ENCODE measurements at regions not wholly inside any gene's neighbourhood (a gene's known extent, or its start where the extent isn't known, plus 50 kb on each side); places are given as distances from the start of the nearest gene placed in this dataset.
"Not testable (repeated sequence)": the region's sequence is repeated elsewhere in the genome, so short reads cannot be mapped to it uniquely, and the experiment has no call there.

- DNase-seq (ENCODE audit: low read depth): not testable (repeated sequence)
Observed at GRCh38 chr9:67635067-67635466, 223.7 kb upstream of the ANKRD20A1 start.

DNA sequence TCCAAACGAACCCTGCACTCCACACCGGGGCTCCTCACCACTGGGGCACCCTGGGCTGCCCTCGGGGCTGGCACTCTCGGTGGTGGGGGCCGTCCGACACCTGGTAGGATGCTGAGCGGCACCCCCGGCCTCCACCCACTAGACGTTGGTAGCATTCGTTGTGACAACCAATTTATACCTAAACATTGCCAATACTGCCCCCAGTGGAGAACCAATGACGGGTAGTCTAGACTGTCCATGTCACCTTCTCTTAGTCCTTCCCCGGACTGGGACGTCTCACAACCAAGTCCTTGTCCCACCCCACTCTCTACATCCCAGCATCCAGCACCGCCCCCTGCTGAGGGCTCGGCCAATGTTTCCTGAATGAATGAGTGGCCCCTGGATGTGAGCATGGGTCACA, 246.8 kb upstream of the ANKRD20A1 start:
- DNase-seq (ENCODE audit: low read depth): not testable (repeated sequence)

DNA sequence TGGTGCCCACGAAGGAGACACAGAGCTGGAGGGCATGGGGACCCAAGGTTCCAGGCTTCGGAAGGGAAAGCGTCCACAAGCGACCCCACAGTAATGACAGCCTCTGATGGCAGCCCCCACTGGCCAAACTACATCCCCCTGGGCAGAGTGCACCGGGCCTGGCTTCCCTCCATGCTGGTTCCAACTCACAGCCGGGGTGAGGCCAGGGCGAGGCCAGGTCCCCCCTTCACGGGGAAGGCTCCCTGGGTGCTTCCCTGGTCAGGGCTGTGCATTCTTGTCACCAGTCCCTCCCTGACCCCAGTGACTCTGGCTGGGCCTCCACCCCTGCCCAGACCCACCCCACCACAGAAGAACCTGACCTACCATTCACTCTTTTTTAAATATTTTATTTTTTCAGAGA, 248.9 kb upstream of the ANKRD20A1 start:
- not testable (repeated sequence) for DNase-seq (ENCODE audit: low read depth)

DNA sequence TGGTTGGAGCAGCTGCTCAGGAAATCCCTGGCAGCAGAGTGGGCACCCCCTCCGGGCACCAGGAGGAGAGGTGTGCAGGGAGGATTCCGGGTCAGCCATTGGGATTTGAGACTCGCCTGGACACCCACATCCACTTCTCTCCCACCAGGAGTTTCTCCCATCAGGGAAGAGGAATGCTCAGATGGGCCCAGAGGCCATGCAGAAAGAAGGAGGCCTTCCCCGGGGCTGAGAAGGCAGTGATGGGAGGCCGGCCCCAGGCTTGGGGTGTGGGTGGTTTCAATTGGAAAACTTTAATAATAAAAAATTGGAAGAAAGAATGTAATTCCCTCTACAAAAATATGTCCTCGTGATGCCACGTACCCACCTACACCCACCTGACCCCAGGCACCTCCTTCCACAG, 249.3 kb upstream of the ANKRD20A1 start:
- peak; percentile 0 for DNase-seq (ENCODE audit: low read depth)

DNA sequence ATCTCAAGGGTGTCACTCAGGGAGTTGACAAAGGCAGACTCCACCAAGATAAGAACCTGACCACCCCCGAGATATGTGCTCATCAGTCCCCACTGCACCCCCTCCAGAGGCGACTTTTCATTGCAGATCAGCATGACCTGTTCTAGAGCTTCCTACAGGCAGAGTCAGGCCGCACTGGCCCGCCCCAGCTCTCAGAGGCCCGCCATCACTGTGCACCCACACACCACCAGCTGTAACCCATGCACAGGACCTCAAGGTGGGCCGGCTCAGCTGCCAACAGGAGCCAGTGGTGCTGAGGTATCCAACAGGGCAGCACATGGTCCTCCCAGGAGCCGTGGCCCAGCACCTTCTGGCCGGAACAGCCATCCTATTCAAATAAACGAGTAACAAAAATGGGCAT, 253.6 kb upstream of the ANKRD20A1 start:
- not testable (repeated sequence) for DNase-seq (ENCODE audit: low read depth)

DNA sequence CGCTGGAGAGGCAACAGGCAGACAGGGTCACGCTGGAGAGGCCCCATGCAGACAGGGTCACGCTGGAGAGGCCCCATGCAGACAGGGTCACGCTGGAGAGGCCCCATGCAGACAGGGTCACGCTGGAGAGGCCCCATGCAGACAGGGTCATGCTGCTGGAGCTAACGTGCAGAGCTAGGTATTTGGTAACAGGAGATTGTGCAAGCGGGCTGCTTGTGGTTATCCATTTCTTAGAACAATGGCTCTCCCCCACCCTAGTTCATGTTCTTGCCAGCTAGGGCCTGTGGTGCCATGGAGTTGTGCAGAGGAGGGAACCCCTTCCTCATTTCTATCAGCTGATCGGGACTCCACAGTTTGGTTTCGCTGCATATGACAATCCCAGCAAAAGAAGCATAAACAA, 255.1 kb upstream of the ANKRD20A1 start:
- DNase-seq (ENCODE audit: low read depth): not testable (repeated sequence)

DNA sequence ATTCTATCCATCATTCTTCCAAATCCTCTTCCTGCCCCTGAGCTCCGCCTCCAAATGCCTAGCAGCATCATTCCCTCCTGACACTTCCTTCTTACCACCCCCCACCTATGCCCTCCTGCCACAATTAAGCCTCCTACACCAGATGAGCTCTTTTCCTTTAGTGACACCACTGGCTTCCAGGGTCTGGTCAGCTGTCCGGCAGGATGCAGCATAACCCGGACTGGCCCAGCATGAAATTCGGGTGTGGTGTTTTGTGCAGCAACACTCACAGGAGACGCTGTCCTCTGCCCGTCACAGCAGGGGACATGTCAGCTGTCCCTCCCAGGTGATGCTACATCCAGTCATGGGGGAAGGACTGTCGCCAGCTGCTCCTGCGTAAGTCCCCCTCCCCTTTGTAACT, 266.3 kb upstream of the ANKRD20A1 start:
- not testable (repeated sequence) for DNase-seq (ENCODE audit: low read depth)

GRCh38 chr9:67555874-67556273, 302.9 kb upstream of the ANKRD20A1 start:
- not testable (repeated sequence) for DNase-seq (ENCODE audit: low read depth)

- DNase-seq (ENCODE audit: low read depth): not testable (repeated sequence)
Observed at GRCh38 chr9:67550044-67550443, 308.7 kb upstream of the ANKRD20A1 start.

GRCh38 chr9:67529834-67530233, 328.9 kb upstream of the ANKRD20A1 start:
- not testable (repeated sequence) for DNase-seq (ENCODE audit: low read depth)

DNA sequence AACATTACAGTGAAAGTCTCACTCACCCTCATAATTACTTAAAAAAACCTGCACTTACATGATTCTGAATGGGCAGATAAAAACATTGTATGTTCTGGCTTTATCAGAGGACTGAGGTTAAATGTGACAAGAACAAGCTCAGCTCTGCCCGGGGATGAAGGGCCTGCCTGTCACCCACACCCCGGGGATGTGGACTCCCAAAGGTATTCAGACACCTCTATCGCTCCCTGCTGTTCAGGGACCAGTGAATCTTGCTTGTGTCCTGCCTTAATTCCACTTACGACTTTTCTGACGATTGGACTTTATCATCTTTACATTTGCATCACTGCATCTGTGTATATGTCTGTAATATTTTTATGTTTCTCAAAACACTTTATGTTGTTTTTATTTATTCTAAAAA, 341.8 kb upstream of the ANKRD20A1 start:
- DNase-seq (ENCODE audit: low read depth): not testable (repeated sequence)

GRCh38 chr9:67514587-67514986, 344.1 kb upstream of the ANKRD20A1 start:
- DNase-seq (ENCODE audit: low read depth): not testable (repeated sequence)

- not testable (repeated sequence) for DNase-seq (ENCODE audit: low read depth)
Observed at GRCh38 chr9:67503728-67504369, 354.9 kb upstream of the ANKRD20A1 start.

DNA sequence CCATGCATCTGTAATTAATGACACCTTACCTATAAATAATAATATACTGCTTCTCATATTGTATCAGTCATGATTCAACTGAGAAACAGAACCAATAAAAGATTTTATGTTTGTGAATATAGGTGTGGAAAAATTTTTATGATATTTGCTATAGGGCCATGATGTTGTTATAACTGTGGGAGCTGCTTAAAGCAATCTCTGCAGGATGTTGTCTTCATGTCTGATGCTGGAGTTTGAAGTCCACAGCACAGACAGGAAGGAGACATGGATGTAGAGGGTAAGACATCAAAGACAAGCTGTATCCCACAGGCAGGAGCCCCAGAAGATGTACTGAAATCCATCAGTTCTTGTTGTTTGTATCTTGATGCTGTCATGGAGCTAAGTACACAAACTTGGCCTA, 366.7 kb upstream of the ANKRD20A1 start:
- not testable (repeated sequence) for DNase-seq (ENCODE audit: low read depth)

DNA sequence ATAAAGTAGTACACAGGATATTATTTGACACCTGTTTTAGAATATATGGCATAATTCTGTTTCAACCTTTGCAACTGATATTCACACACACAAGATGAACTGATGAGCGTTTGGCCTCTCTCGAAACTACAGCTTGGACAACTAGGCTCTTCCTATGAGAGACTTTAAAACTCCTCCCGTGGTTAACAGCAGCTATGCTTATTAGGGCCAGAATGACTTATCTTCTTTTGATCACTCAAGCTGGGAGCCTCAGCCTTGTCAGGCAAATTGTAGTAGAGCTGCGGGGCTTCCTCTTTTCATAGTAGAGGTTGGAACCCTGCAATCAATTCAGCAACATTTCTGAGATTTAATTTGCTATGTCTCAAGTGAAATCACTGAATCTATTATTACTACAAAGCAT, 381.3 kb upstream of the ANKRD20A1 start:
- not testable (repeated sequence) for DNase-seq (ENCODE audit: low read depth)

DNA sequence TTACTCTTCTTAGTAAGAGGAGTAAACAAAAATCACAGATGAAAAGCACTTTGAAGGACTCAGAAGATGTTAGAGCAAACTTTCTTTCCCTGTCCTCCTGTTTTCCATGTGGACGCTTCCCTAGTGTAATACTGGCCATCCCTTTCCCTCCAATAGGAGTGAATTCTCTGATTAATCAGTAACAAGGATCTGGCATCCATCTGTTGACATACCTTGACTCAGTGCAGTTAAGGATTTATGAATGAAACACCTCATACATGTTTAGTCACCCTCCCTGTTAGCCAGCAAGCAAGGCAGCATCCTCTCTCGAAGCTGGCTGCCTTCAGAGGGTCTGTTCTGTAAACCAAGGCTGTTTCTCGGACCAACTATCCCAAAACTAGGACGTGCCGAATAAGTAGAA, 388.0 kb upstream of the ANKRD20A1 start:
- DNase-seq (ENCODE audit: low read depth): not testable (repeated sequence)

GRCh38 chr9:67468326-67468725, 390.4 kb upstream of the ANKRD20A1 start:
- DNase-seq (ENCODE audit: low read depth): not testable (repeated sequence)

- DNase-seq (ENCODE audit: low read depth): not testable (repeated sequence)
Observed at GRCh38 chr9:67461796-67462757, 396.7 kb upstream of the ANKRD20A1 start.

GRCh38 chr9:67452941-67453340, 405.8 kb upstream of the ANKRD20A1 start:
- not testable (repeated sequence) for DNase-seq (ENCODE audit: low read depth)

DNA sequence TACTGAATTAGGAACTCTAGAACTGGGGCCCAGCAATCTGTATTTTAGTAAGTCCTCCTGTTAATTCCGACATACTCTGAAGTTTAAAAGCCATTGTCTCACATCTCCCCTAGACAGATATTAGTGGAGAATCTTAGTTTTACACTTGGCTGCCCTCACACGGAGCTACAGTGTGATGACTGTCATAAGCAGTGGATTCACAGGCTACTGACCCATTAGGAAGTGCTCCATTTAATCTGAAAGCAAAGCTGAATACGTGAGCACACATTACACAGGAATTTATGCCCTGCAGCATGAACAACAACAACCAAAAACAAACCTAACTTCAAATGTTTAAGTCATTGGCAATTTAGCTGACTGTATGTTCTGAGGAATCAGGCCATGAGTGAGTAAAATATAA, 416.4 kb upstream of the ANKRD20A1 start:
- DNase-seq (ENCODE audit: low read depth): not testable (repeated sequence)

GRCh38 chr9:67437011-67437410, 421.7 kb upstream of the ANKRD20A1 start:
- DNase-seq (ENCODE audit: low read depth): not testable (repeated sequence)

- DNase-seq (ENCODE audit: low read depth): not testable (repeated sequence)
Observed at GRCh38 chr9:67424881-67425280, 432.5 kb upstream of the SPATA31A3 start.

Data from RPMI7951 (cell line).